Ectodermal cell (in vitro differentiated cells): ENCODE measurements at regions not wholly inside any gene's neighbourhood (a gene's known extent, or its start where the extent isn't known, plus 50 kb on each side); places are given as distances from the start of the nearest gene placed in this dataset.

ENCODE experiments used
- H3K27ac ChIP-seq: 2 replicates; pipeline ENCODE4 v1.7.0; 2013; ENCODE audit warnings: mild to moderate bottlenecking, low read depth, low read length; ENCODE audit not compliant: insufficient read depth, poor library complexity, severe bottlenecking
- H3K27me3 ChIP-seq: 2 replicates; pipeline ENCODE4 v1.7.0; 2013; ENCODE audit warnings: mild to moderate bottlenecking, low read length; ENCODE audit not compliant: insufficient read depth, control insufficient read depth, poor library complexity, severe bottlenecking
- H3K36me3 ChIP-seq: one replicate; pipeline ENCODE4 v1.7.0; 2013; ENCODE audit warnings: low read length; ENCODE audit not compliant: control insufficient read depth, insufficient read depth
- H3K4me1 ChIP-seq: one replicate; pipeline ENCODE4 v1.7.0; 2013; ENCODE audit warnings: low read length; ENCODE audit not compliant: control insufficient read depth, insufficient read depth
- H3K4me3 ChIP-seq: 2 replicates; pipeline ENCODE4 v1.7.0; 2013; ENCODE audit warnings: low read depth, low read length, control low read depth; ENCODE audit not compliant: insufficient read depth
- H3K9me3 ChIP-seq: 2 replicates; pipeline ENCODE4 v1.7.0; 2013; ENCODE audit warnings: mild to moderate bottlenecking, low read length, moderate library complexity; ENCODE audit not compliant: control insufficient read depth
- WGBS, 2 experiments: methylation state at CpG; one replicate each; pipeline ENCODE4 v1.1.7; 2013; ENCODE audit warnings: missing lambda C conversion rate in 2 of 2; 5-methylcytosine and 5-hydroxymethylcytosine counted together

GRCh38 chr4:138327338-138327737, 85.2 kb upstream of the SLC7A11 start:
- H3K27me3 ChIP-seq: no peaks in the 10 kb centered on the region
- H3K9me3 ChIP-seq: no peaks in the 10 kb centered on the region
- H3K4me3 ChIP-seq: no peak overlapping the region
- no peaks in the 10 kb centered on the region for H3K36me3 ChIP-seq
- no peak overlapping the region for H3K27ac ChIP-seq
- WGBS, 2 experiments: 93 to 100% methylated on average over 1 of the region's 1 CpG
- H3K4me1 ChIP-seq: peaks cover 5% of the 10 kb centered on the region

GRCh38 chr4:138320831-138321230, 78.7 kb upstream of the SLC7A11 start:
- Histone ChIP-seq H3K9me3 (no peaks in the 10 kb centered on the region), H3K27ac (no peak overlapping the region), H3K36me3 (no peaks in the 10 kb centered on the region), H3K4me1 (peaks cover 10% of the 10 kb centered on the region), H3K27me3 (no peaks in the 10 kb centered on the region), H3K4me3 (no peak overlapping the region)
- no CpG with 5 or more reads among the region's 1 CpG for WGBS, 2 experiments

GRCh38 chr4:138320030-138320429, 77.9 kb upstream of the SLC7A11 start:
- H3K36me3 ChIP-seq: no peaks in the 10 kb centered on the region
- H3K4me3 ChIP-seq: no peak overlapping the region
- peaks cover 10% of the 10 kb centered on the region for H3K4me1 ChIP-seq
- WGBS, 2 experiments: 96% methylated on average over 1 of the region's 1 CpG
- no peak overlapping the region for H3K27ac ChIP-seq
- H3K9me3 ChIP-seq: no peaks in the 10 kb centered on the region
- H3K27me3 ChIP-seq: no peaks in the 10 kb centered on the region

- Histone ChIP-seq H3K9me3 (peaks cover 2% of the 10 kb centered on the region), H3K27me3 (no peaks in the 10 kb centered on the region), H3K4me1 (peaks cover 5% of the 10 kb centered on the region), H3K27ac (no peak overlapping the region), H3K36me3 (no peaks in the 10 kb centered on the region), H3K4me3 (no peak overlapping the region)
- 78 to 80% methylated on average over 4 of the region's 4 CpGs for WGBS, 2 experiments
Measured at GRCh38 chr4:138317175-138317748, 75.1 kb upstream of the SLC7A11 start.

GRCh38 chr4:138312536-138312911, 70.4 kb upstream of the SLC7A11 start:
- no peak overlapping the region for H3K27ac ChIP-seq
- peaks cover 3% of the 10 kb centered on the region for H3K4me1 ChIP-seq

GRCh38 chr4:138311771-138312535, 69.8 kb upstream of the SLC7A11 start:
- Histone ChIP-seq H3K36me3 (no peaks in the 10 kb centered on the region), H3K27me3 (no peaks in the 10 kb centered on the region), H3K27ac (no peak overlapping the region), H3K4me3 (no peak overlapping the region), H3K9me3 (peaks cover 2% of the 10 kb centered on the region), H3K4me1 (peaks cover 3% of the 10 kb centered on the region)
- WGBS, 2 experiments: 91 to 100% methylated on average over 4 of the region's 4 CpGs

More at GRCh38 chr4:138312536-138312911, 70.4 kb upstream of the SLC7A11 start:
- Histone ChIP-seq H3K4me3 (no peak overlapping the region), H3K36me3 (no peaks in the 10 kb centered on the region), H3K27me3 (no peaks in the 10 kb centered on the region), H3K9me3 (peaks cover 2% of the 10 kb centered on the region)
- 92 to 100% methylated on average over 1 of the region's 1 CpG for WGBS, 2 experiments

- Histone ChIP-seq H3K27me3 (no peaks in the 10 kb centered on the region), H3K27ac (no peak overlapping the region), H3K9me3 (peaks cover 2% of the 10 kb centered on the region), H3K36me3 (no peaks in the 10 kb centered on the region), H3K4me1 (peaks cover 3% of the 10 kb centered on the region), H3K4me3 (no peak overlapping the region)
- WGBS, 2 experiments: 81 to 86% methylated on average over 1 of the region's 1 CpG
Measured at GRCh38 chr4:138310991-138311390, 68.8 kb upstream of the SLC7A11 start.

- H3K27me3 ChIP-seq: no peaks in the 10 kb centered on the region
- WGBS, 2 experiments: 96% methylated on average over 4 of the region's 4 CpGs
- H3K27ac ChIP-seq: no peak overlapping the region
- H3K4me3 ChIP-seq: no peak overlapping the region
- peaks cover 2% of the 10 kb centered on the region for H3K9me3 ChIP-seq
- H3K36me3 ChIP-seq: no peaks in the 10 kb centered on the region
- H3K4me1 ChIP-seq: peaks cover 3% of the 10 kb centered on the region
Measured at GRCh38 chr4:138310498-138310897, 68.3 kb upstream of the SLC7A11 start.

GRCh38 chr4:138308356-138308755, 66.2 kb upstream of the SLC7A11 start:
- H3K27ac ChIP-seq: no peak overlapping the region
- H3K4me3 ChIP-seq: no peak overlapping the region
- peaks cover 3% of the 10 kb centered on the region for H3K4me1 ChIP-seq
- H3K27me3 ChIP-seq: no peaks in the 10 kb centered on the region
- H3K36me3 ChIP-seq: no peaks in the 10 kb centered on the region
- no peaks in the 10 kb centered on the region for H3K9me3 ChIP-seq
- WGBS, 2 experiments: 87 to 89% methylated on average over 7 of the region's 7 CpGs

- no peak overlapping the region for H3K4me3 ChIP-seq
- WGBS, 2 experiments: 92 to 95% methylated on average over 8 of the region's 8 CpGs
- no peak overlapping the region for H3K27ac ChIP-seq
- peaks cover 3% of the 10 kb centered on the region for H3K4me1 ChIP-seq
- H3K9me3 ChIP-seq: no peaks in the 10 kb centered on the region
- no peaks in the 10 kb centered on the region for H3K27me3 ChIP-seq
- no peaks in the 10 kb centered on the region for H3K36me3 ChIP-seq
Measured at GRCh38 chr4:138307319-138307718, 65.2 kb upstream of the SLC7A11 start.
